ENCODE measurements at regions not wholly inside any gene's neighbourhood (a gene's known extent, or its start where the extent isn't known, plus 50 kb on each side); places are given as distances from the start of the nearest gene placed in this dataset.

DNA sequence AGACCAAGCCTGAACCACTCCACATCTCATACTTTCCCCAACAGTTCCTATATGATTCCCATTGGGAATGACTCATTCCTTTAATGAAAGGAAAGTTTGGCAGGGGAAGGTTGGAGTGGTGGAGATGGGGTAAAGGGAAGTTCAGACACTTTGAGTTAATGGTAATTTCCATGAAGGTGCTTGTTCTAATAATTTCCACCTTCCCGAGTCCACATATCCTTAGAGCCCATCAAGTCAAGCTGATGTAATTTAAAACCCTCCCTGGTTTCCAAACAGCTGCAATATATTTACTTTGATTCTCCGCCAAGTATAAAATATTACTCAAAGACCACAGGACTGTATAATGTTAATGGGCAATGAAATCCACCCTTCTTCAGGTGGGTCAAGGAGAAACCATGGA is 95.0 kb upstream of the GALNT15 start:
- no peak for TF ChIP-seq CTCF (conservative IDR thresholded peaks at IDR 0.05; ENCODE audit: low read depth, low read length)
- H2AFZ ChIP-seq (ENCODE audit: low read depth), result no peak overlapping the region
- no peaks in the 10 kb centered on the region for H3K27me3 ChIP-seq (ENCODE audit: insufficient read depth, low read depth)
- H4K20me1 ChIP-seq (ENCODE audit: insufficient read depth), result no peaks in the 10 kb centered on the region
- no peaks in the 10 kb centered on the region for H3K36me3 ChIP-seq (ENCODE audit: insufficient read depth)
- no peak overlapping the region for H3K9ac ChIP-seq
- H3K79me2 ChIP-seq (ENCODE audit: insufficient read depth, low read depth), result no peaks in the 10 kb centered on the region
- no peak overlapping the region for H3K4me3 ChIP-seq (IDR thresholded peaks at IDR 0.05; ENCODE audit: insufficient read depth, low read depth, low read length)
- H3K4me1 ChIP-seq (ENCODE audit: low read depth, poor library complexity, severe bottlenecking), result no peaks in the 10 kb centered on the region
- no peak overlapping the region for H3K27ac ChIP-seq
- no peak overlapping the region for H3K4me2 ChIP-seq

DNA sequence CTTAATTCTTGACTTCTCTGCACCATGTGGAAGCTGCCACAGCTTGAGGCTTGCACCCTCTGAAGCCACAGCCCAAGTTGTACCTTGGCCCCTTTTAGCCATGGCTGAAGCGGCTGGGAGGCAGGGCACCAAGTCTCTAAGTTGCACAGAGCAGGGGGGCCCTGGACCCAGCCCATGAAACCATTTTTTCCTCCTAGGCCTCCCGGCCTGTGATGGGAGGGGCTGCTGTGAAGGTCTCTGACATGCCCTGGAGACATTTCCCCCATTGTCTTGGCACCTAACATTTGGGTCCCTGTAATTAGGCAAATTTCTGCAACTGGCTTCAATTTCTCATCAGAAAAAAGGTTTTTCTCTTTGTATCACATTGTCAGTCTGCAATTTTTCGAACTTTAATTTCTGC is 92.8 kb upstream of the GALNT15 start:
- Histone ChIP-seq H3K4me1 (ENCODE audit: low read depth, poor library complexity, severe bottlenecking) (no peaks in the 10 kb centered on the region), H3K79me2 (ENCODE audit: insufficient read depth, low read depth) (no peaks in the 10 kb centered on the region), H3K27ac (no peak overlapping the region), H2AFZ (ENCODE audit: low read depth) (no peak overlapping the region), H3K9ac (no peak overlapping the region), H3K4me3 (IDR thresholded peaks at IDR 0.05; ENCODE audit: insufficient read depth, low read depth, low read length) (no peak overlapping the region), H3K36me3 (ENCODE audit: insufficient read depth) (no peaks in the 10 kb centered on the region), H3K4me2 (no peak overlapping the region), H4K20me1 (ENCODE audit: insufficient read depth) (no peaks in the 10 kb centered on the region), H3K27me3 (ENCODE audit: insufficient read depth, low read depth) (no peaks in the 10 kb centered on the region)
- TF ChIP-seq CTCF (conservative IDR thresholded peaks at IDR 0.05; ENCODE audit: low read depth, low read length), result no peak

DNA sequence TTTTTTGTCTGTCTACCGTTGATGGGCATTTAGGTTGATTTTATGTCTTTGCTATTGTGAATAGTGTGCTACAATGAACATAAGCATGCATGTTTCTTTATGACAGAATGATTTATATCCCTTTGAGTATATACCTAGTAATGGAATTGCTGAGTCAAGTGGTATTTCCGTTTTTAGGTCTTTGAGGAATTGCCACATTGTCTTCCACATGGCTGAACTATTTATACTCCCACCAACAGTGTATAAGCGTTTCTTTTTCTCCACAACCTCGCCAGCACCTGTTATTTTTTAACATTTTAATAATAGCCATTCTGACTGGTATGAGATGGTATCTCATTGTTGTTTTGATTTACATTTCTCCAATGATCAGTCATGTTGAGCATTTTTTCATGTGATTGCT is 89.6 kb upstream of the GALNT15 start:
- no peak overlapping the region for H3K4me3 ChIP-seq (IDR thresholded peaks at IDR 0.05; ENCODE audit: insufficient read depth, low read depth, low read length)
- H3K4me2 ChIP-seq, result no peak overlapping the region
- H3K27me3 ChIP-seq (ENCODE audit: insufficient read depth, low read depth), result no peaks in the 10 kb centered on the region
- no peaks in the 10 kb centered on the region for H3K4me1 ChIP-seq (ENCODE audit: low read depth, poor library complexity, severe bottlenecking)
- no peak overlapping the region for H2AFZ ChIP-seq (ENCODE audit: low read depth)
- no peaks in the 10 kb centered on the region for H3K36me3 ChIP-seq (ENCODE audit: insufficient read depth)
- H3K79me2 ChIP-seq (ENCODE audit: insufficient read depth, low read depth), result no peaks in the 10 kb centered on the region
- TF ChIP-seq CTCF (conservative IDR thresholded peaks at IDR 0.05; ENCODE audit: low read depth, low read length), result no peak
- no peak overlapping the region for H3K9ac ChIP-seq
- H3K27ac ChIP-seq, result no peak overlapping the region
- no peaks in the 10 kb centered on the region for H4K20me1 ChIP-seq (ENCODE audit: insufficient read depth)

DNA sequence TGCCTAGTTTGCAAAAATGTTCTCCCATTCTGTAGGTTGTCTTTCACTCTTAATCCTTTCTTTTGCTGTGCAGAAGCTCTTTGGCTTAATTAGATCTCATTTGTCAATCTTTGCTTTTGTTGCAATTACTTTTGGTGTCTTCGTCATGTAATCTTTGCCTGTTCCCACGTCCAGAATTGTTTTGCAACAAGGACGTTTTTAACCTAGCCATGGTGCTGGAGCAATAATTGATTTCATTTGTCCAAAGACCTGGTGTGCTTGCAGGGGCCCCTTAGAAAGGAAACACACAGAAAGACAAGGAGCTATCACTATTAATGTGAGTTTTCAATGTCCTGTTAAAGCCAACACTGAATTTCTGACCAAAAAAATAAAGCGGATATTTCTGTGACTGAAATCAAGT is 89.1 kb upstream of the GALNT15 start:
- Histone ChIP-seq H3K4me1 (ENCODE audit: low read depth, poor library complexity, severe bottlenecking) (no peaks in the 10 kb centered on the region), H3K79me2 (ENCODE audit: insufficient read depth, low read depth) (no peaks in the 10 kb centered on the region), H3K27me3 (ENCODE audit: insufficient read depth, low read depth) (no peaks in the 10 kb centered on the region), H3K27ac (no peak overlapping the region), H3K4me2 (no peak overlapping the region), H3K4me3 (IDR thresholded peaks at IDR 0.05; ENCODE audit: insufficient read depth, low read depth, low read length) (no peak overlapping the region), H2AFZ (ENCODE audit: low read depth) (no peak overlapping the region), H3K36me3 (ENCODE audit: insufficient read depth) (no peaks in the 10 kb centered on the region), H4K20me1 (ENCODE audit: insufficient read depth) (no peaks in the 10 kb centered on the region), H3K9ac (no peak overlapping the region)
- TF ChIP-seq CTCF (conservative IDR thresholded peaks at IDR 0.05; ENCODE audit: low read depth, low read length), result no peak
